ENCODE measurements at regions not wholly inside any gene's neighbourhood (a gene's known extent, or its start where the extent isn't known, plus 50 kb on each side); places are given as distances from the start of the nearest gene placed in this dataset.

GRCh38 chr3:182491577-182491976, 301.7 kb upstream of the ATP11B start:
- TF ChIP-seq CTCF (IDR thresholded peaks at IDR 0.05; ENCODE audit: borderline replicate concordance, control extremely low read depth, extremely low read depth, insufficient read depth, missing control alignments) = no peak
- in situ Hi-C loops (cut with MboI; ENCODE audit: low sequenced_read_pairs, unreplicated experiment) = no loop called here
- no peak for DNase-seq (ENCODE audit: low spot score)

GRCh38 chr3:182492536-182492935, 300.8 kb upstream of the ATP11B start:
- TF ChIP-seq CTCF (IDR thresholded peaks at IDR 0.05; ENCODE audit: borderline replicate concordance, control extremely low read depth, extremely low read depth, insufficient read depth, missing control alignments) = no peak
- in situ Hi-C loops (cut with MboI; ENCODE audit: low sequenced_read_pairs, unreplicated experiment) = no loop called here
- DNase-seq (ENCODE audit: low spot score) = no peak

DNA sequence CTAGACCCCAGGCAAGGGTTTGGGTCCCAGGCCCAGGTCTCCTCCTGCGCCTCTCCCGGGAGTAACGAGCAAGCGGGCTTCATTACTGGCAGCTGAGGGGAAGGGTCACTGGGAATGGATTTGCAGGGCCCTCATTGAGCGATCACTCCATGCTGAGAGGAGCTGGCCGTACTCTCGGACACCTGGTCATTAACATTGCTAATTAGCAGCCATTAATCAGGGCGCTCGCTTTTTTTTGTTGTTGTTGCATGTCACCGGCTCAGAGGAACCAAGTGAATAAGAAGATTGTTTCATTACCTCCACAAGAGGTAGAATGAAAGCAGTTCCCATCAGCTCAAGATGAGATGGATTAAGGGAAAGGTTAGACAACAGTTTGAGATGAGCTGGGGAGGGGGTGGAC, 293.0 kb upstream of the ATP11B start:
- in situ Hi-C loops (cut with MboI; ENCODE audit: low sequenced_read_pairs, unreplicated experiment) = no loop called here
- no peak for DNase-seq (ENCODE audit: low spot score)
- no peak for TF ChIP-seq CTCF (IDR thresholded peaks at IDR 0.05; ENCODE audit: borderline replicate concordance, control extremely low read depth, extremely low read depth, insufficient read depth, missing control alignments)

DNA sequence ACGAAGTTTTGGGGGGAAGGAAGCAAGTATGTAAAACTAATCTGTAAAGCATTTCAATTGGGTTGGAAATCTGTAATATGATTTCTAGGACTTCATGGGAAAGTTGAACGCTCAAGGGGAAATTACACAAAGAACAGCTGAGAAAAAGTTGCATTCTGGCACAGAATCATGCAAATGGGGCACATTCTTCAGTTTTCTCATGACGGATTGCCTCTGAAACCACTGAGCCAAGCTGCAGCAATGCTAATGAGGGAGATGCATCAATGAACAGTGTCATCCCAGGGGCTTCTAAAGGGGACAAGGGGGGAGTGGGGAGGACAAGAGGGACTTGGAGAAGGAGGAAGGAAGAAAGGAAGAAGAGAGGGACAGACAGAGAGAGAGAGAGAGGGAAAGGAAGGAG, 291.4 kb upstream of the ATP11B start:
- in situ Hi-C loops (cut with MboI; ENCODE audit: low sequenced_read_pairs, unreplicated experiment) = no loop called here
- DNase-seq (ENCODE audit: low spot score) = no peak
- no peak for TF ChIP-seq CTCF (IDR thresholded peaks at IDR 0.05; ENCODE audit: borderline replicate concordance, control extremely low read depth, extremely low read depth, insufficient read depth, missing control alignments)

GRCh38 chr3:182503401-182503800, 289.9 kb upstream of the ATP11B start:
- in situ Hi-C loops (cut with MboI; ENCODE audit: low sequenced_read_pairs, unreplicated experiment) = no loop called here
- DNase-seq (ENCODE audit: low spot score) = no peak
- no peak for TF ChIP-seq CTCF (IDR thresholded peaks at IDR 0.05; ENCODE audit: borderline replicate concordance, control extremely low read depth, extremely low read depth, insufficient read depth, missing control alignments)

GRCh38 chr3:182508919-182509711, 284.2 kb upstream of the ATP11B start:
- TF ChIP-seq CTCF (IDR thresholded peaks at IDR 0.05; ENCODE audit: borderline replicate concordance, control extremely low read depth, extremely low read depth, insufficient read depth, missing control alignments) = no peak
- no peak for DNase-seq (ENCODE audit: low spot score)
- in situ Hi-C loops (cut with MboI; ENCODE audit: low sequenced_read_pairs, unreplicated experiment) = no loop called here
